Transverse colon (tissue), 3 donors: ENCODE measurements at regions not wholly inside any gene's neighbourhood (a gene's known extent, or its start where the extent isn't known, plus 50 kb on each side); places are given as distances from the start of the nearest gene placed in this dataset.

ENCODE experiments used
- POLR2A ChIP-seq: fragments of 450-650 bp; IDR thresholded peaks from one replicate; pipeline ENCODE4 v1.6.1; 2016; ENCODE audit warnings: antibody characterized with exemption, mild to moderate bottlenecking, moderate library complexity
- POLR2AphosphoS5 ChIP-seq, 3 donors: sonication (generic); formaldehyde crosslinking; IDR thresholded peaks; one replicate each; pipeline ENCODE4 v1.6.1; 2016; ENCODE audit warnings: antibody characterized with exemption in 3 of 3

DNA sequence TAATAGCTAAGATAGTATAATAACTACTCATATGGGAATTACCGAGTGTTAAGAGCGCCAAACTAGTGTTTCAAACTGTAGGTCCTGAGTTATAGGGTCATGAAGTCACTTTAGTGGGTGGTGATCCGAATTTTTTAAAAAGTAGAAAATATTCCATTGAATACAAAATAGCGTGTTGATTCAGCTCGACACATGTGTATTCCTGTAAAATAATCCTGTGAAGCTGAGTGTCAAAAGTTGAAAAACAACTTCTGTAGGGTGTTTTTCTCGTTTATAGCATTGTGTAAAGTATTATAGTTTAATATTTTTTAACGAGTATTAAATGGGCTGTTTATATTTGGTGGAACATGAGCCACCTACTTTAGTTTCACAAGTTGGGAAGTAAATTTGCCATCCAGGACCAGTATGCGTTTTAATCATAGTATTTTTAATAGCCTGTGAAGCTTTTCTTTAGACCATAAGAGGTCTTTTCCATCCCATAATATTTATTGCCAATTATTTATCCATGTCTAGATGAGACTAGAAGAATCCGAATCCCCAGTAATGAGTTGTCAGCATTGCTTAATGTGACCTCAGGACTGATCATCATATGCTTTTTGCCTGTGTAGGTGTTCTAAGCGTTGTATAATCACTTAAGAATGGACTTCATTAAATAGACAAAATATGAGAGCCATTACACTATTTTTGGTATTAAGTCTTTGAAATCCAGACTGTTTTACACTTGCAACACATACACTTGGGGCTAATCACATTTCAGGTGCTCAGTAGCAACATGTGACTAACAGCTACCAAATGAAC is 84.1 kb downstream of the PTPDC1 start:
- TF ChIP-seq POLR2A (no peak), POLR2AphosphoS5 (IDR thresholded peaks at IDR 0.05) (no peak)
